HL-60/S4 treated with phorbol 12-myristate 13-acetate at 8.2 ng/mL for 4 days and 3 days (cell line): ENCODE measurements at regions not wholly inside any gene's neighbourhood (a gene's known extent, or its start where the extent isn't known, plus 50 kb on each side); places are given as distances from the start of the nearest gene placed in this dataset.
"Not testable (repeated sequence)": the region's sequence is repeated elsewhere in the genome, so short reads cannot be mapped to it uniquely, and the experiment has no call there.

Experiments
- in situ Hi-C: fragments of 300-500 bp; cut with MboI; formaldehyde crosslinking; loops from 2 replicates; pipeline ENCODE4 v1.15.0; 2022; ENCODE audit warnings: low sequenced_read_pairs

GRCh38 chr21:27771938-27772483 is 805.1 kb upstream of the ADAMTS5 start:
- in situ Hi-C loops = no loop called here

GRCh38 chr21:27769763-27770162 is 802.9 kb upstream of the ADAMTS5 start:
- in situ Hi-C loops = no loop called here

- in situ Hi-C loops = not testable (repeated sequence)
These were observed 801.3 kb upstream of the ADAMTS5 start for GRCh38 chr21:27768046-27768637.

GRCh38 chr21:27764056-27764455 is 797.2 kb upstream of the ADAMTS5 start:
- in situ Hi-C loops = no loop called here

GRCh38 chr21:27761623-27762022 is 794.7 kb upstream of the ADAMTS5 start:
- in situ Hi-C loops = no loop called here

- in situ Hi-C loops = no loop called here
These were observed 792.9 kb upstream of the ADAMTS5 start for GRCh38 chr21:27759820-27760219.

GRCh38 chr21:27759091-27759659 is 792.3 kb upstream of the ADAMTS5 start:
- in situ Hi-C loops = no loop called here

- in situ Hi-C loops = no loop called here
These were observed 789.3 kb upstream of the ADAMTS5 start for GRCh38 chr21:27756191-27756590.

GRCh38 chr21:27743971-27744564 is 777.2 kb upstream of the ADAMTS5 start:
- in situ Hi-C loops = no loop called here

- in situ Hi-C loops = no loop called here
These were observed 774.8 kb upstream of the ADAMTS5 start for GRCh38 chr21:27741736-27742135.

- in situ Hi-C loops = no loop called here
These were observed 773.2 kb upstream of the ADAMTS5 start for GRCh38 chr21:27740084-27740483.

- in situ Hi-C loops = no loop called here
These were observed 772.3 kb upstream of the ADAMTS5 start for GRCh38 chr21:27739187-27739586.

- in situ Hi-C loops = no loop called here
These were observed 768.8 kb upstream of the ADAMTS5 start for GRCh38 chr21:27735699-27736098.

- in situ Hi-C loops = no loop called here
These were observed 767.3 kb upstream of the ADAMTS5 start for GRCh38 chr21:27734146-27734545.

GRCh38 chr21:27725916-27726315 is 759.0 kb upstream of the ADAMTS5 start:
- in situ Hi-C loops = no loop called here

- in situ Hi-C loops = loop anchor here (25.0 kb wide), 1 partner anchor 885 kb away; the partner anchor contains the start of gene ADAMTS1
These were observed 755.2 kb upstream of the ADAMTS5 start for GRCh38 chr21:27722095-27722494.

- in situ Hi-C loops = loop anchor here (25.0 kb wide), 1 partner anchor 884 kb away; the partner anchor contains the start of gene ADAMTS1
These were observed 754.8 kb upstream of the ADAMTS5 start for GRCh38 chr21:27721675-27722074.

GRCh38 chr21:27719226-27719625 is 752.3 kb upstream of the ADAMTS5 start:
- in situ Hi-C loops = loop anchor here (25.0 kb wide), 1 partner anchor 882 kb away; the partner anchor contains the start of gene ADAMTS1

- in situ Hi-C loops = loop anchor here (25.0 kb wide), 1 partner anchor 878 kb away; the partner anchor contains the start of gene ADAMTS1
These were observed 748.2 kb upstream of the ADAMTS5 start for GRCh38 chr21:27715131-27715530.

GRCh38 chr21:27713154-27714109 is 746.5 kb upstream of the ADAMTS5 start:
- in situ Hi-C loops = loop anchor here (25.0 kb wide), 1 partner anchor 876 kb away; the partner anchor contains the start of gene ADAMTS1
